Loucy (cell line): ENCODE measurements at regions not wholly inside any gene's neighbourhood (a gene's known extent, or its start where the extent isn't known, plus 50 kb on each side); places are given as distances from the start of the nearest gene placed in this dataset.

Experiments used
- H2AFZ ChIP-seq: fragments of 200-600 bp; sonication (generic); 2 replicates; pipeline ENCODE4 v1.6.0; 2016; ENCODE audit warnings: antibody characterized with exemption, mild to moderate bottlenecking, low read length, moderate library complexity
- H3F3A ChIP-seq: fragments of 200-600 bp; 2 replicates; pipeline ENCODE4 v1.6.0; 2016; ENCODE audit warnings: antibody characterized with exemption, low read depth, mild to moderate bottlenecking
- H3K27me3 ChIP-seq: fragments of 200-600 bp; sonication (generic); 2 replicates; pipeline ENCODE4 v1.6.1; 2014; ENCODE audit warnings: low read length, mild to moderate bottlenecking; ENCODE audit not compliant: insufficient read depth, poor library complexity, severe bottlenecking
- H3K36me3 ChIP-seq: fragments of 200-600 bp; sonication (generic); 2 replicates; pipeline ENCODE4 v1.6.1; 2016; ENCODE audit warnings: low read length; ENCODE audit not compliant: insufficient read depth
- H3K4me1 ChIP-seq: fragments of 200-600 bp; sonication (generic); 2 replicates; pipeline ENCODE4 v1.5.1; 2014; ENCODE audit warnings: low read length, mild to moderate bottlenecking; ENCODE audit not compliant: insufficient read depth, poor library complexity, severe bottlenecking
- H3K4me2 ChIP-seq: fragments of 200-600 bp; sonication (generic); 2 replicates; pipeline ENCODE4 v1.6.0; 2014; ENCODE audit warnings: antibody characterized with exemption, low read length, low read depth, mild to moderate bottlenecking; ENCODE audit not compliant: poor library complexity, severe bottlenecking
- H3K4me3 ChIP-seq: fragments of 200-600 bp; sonication (generic); 2 replicates; pipeline ENCODE4 v1.5.1; 2014; ENCODE audit warnings: low read length, mild to moderate bottlenecking, mixed read lengths; ENCODE audit not compliant: poor library complexity, severe bottlenecking
- H3K79me2 ChIP-seq: fragments of 200-600 bp; sonication (generic); 2 replicates; pipeline ENCODE4 v1.6.1; 2014; ENCODE audit warnings: low read length; ENCODE audit not compliant: insufficient read depth
- H3K9ac ChIP-seq: fragments of 200-600 bp; sonication (generic); 2 replicates; pipeline ENCODE4 v1.6.0; 2014; ENCODE audit warnings: mild to moderate bottlenecking, low read depth, low read length, moderate library complexity; ENCODE audit not compliant: poor library complexity, severe bottlenecking
- H3K9me2 ChIP-seq: fragments of 200-600 bp; sonication (generic); replicated peaks from 2 replicates; pipeline ENCODE4 v1.6.1; 2016; ENCODE audit warnings: low read depth, low read length, mixed read lengths
- H3K9me3 ChIP-seq: fragments of 200-600 bp; sonication (generic); 2 replicates; pipeline ENCODE4 v1.6.1; 2014; ENCODE audit warnings: mild to moderate bottlenecking, antibody characterized with exemption, low read length, low read depth; ENCODE audit not compliant: insufficient read depth
- H4K20me1 ChIP-seq: fragments of 200-600 bp; sonication (generic); 2 replicates; pipeline ENCODE4 v1.6.0; 2014; ENCODE audit warnings: antibody characterized with exemption, low read length, mild to moderate bottlenecking; ENCODE audit not compliant: insufficient read depth, poor library complexity, severe bottlenecking
- EZH2phosphoT487 ChIP-seq: fragments of 200-600 bp; IDR thresholded peaks from 2 replicates; pipeline ENCODE4 v1.6.1; 2018; ENCODE audit warnings: antibody characterized with exemption, mild to moderate bottlenecking, moderate library complexity, borderline replicate concordance
- TF ChIP-seq, protein P1 (sequence below): fragments of 200-600 bp; sonication (generic); conservative IDR thresholded peaks from 2 replicates; pipeline ENCODE4 v1.5.1; 2014; ENCODE audit warnings: mild to moderate bottlenecking, antibody characterized with exemption, low read length

DNA sequence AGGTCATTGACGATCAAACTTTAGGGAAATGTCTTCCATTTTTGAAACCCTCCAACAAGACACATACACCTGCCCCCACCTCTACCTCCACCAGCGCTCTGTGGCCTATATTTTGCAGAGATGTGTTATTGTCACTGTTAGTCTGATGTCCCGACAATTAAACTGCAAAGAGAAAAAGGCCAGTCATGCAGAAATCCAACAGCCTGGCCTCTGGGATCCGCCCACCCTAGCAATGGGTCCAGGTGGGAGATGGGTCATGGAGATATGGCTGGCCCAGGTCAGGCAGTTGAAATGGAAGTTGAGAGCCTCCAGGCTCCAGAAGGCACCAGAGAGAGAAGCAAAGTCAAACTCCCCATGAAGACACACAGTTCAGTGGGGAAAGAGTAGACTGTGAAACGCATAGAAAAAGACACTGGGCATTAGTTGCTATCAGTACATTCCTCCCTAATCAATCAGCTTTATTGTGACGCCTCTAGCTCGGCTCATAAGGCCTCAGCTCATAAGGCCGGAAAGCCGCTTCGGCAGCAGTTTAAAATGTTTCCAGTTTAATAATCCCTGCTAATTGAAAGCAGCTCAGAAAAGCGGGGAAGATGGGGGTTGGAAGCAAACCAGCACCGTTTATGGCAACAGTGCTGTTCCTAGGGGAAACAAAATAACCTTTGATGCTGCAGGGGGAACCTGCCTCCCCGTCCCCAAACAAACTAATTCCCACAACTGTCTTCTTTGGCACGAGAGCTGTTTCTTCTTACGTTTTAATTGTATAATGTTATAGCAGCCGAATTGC lies 239.7 kb upstream of the ZNF507 start:
- Histone ChIP-seq H3K79me2 (no peaks in the 10 kb centered on the region), H4K20me1 (no peaks in the 10 kb centered on the region), H3K4me1 (no peaks in the 10 kb centered on the region), H3K9me2 (no peaks in the 10 kb centered on the region), H3K27me3 (no peaks in the 10 kb centered on the region), H3K36me3 (no peaks in the 10 kb centered on the region), H3K9ac (no peak overlapping the region), H2AFZ (no peak overlapping the region), H3F3A (no peaks in the 10 kb centered on the region), H3K4me2 (no peak overlapping the region), H3K4me3 (no peak overlapping the region), H3K9me3 (no peaks in the 10 kb centered on the region)
- TF ChIP-seq, protein P1, sequence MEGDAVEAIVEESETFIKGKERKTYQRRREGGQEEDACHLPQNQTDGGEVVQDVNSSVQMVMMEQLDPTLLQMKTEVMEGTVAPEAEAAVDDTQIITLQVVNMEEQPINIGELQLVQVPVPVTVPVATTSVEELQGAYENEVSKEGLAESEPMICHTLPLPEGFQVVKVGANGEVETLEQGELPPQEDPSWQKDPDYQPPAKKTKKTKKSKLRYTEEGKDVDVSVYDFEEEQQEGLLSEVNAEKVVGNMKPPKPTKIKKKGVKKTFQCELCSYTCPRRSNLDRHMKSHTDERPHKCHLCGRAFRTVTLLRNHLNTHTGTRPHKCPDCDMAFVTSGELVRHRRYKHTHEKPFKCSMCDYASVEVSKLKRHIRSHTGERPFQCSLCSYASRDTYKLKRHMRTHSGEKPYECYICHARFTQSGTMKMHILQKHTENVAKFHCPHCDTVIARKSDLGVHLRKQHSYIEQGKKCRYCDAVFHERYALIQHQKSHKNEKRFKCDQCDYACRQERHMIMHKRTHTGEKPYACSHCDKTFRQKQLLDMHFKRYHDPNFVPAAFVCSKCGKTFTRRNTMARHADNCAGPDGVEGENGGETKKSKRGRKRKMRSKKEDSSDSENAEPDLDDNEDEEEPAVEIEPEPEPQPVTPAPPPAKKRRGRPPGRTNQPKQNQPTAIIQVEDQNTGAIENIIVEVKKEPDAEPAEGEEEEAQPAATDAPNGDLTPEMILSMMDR = no peak
- no peak for TF ChIP-seq EZH2phosphoT487

DNA sequence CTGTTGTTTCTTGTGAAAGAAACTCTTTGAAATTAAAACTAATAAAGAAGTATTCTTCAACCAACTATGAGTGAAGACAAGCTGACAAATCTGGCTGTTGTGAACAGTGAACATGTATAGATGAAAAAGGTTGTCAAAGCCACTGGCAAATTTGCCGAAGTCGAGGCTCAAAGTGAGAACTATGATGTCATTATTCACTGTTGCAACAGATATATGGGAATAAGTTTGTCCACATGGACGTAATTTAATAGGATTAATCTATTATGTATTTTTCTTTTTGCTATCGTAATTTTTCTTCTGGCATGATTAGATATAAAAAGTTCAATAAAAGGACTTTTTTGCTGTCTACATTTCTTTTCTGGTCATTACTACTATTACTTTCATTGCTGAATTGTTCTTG lies 223.2 kb upstream of the ZNF507 start:
- no peaks in the 10 kb centered on the region for H3K27me3 ChIP-seq
- H3K9me3 ChIP-seq = peaks cover 11% of the 10 kb centered on the region; the same call in 1 of the 2 replicates
- no peak overlapping the region for H3K4me2 ChIP-seq
- no peak overlapping the region for H3K9ac ChIP-seq
- no peaks in the 10 kb centered on the region for H3F3A ChIP-seq
- H4K20me1 ChIP-seq = no peaks in the 10 kb centered on the region
- no peaks in the 10 kb centered on the region for H3K36me3 ChIP-seq
- no peaks in the 10 kb centered on the region for H3K79me2 ChIP-seq
- no peak overlapping the region for H2AFZ ChIP-seq
- no peaks in the 10 kb centered on the region for H3K4me1 ChIP-seq
- H3K9me2 ChIP-seq = no peaks in the 10 kb centered on the region
- no peak for TF ChIP-seq EZH2phosphoT487
- TF ChIP-seq, protein P1 = no peak
- no peak overlapping the region for H3K4me3 ChIP-seq

DNA sequence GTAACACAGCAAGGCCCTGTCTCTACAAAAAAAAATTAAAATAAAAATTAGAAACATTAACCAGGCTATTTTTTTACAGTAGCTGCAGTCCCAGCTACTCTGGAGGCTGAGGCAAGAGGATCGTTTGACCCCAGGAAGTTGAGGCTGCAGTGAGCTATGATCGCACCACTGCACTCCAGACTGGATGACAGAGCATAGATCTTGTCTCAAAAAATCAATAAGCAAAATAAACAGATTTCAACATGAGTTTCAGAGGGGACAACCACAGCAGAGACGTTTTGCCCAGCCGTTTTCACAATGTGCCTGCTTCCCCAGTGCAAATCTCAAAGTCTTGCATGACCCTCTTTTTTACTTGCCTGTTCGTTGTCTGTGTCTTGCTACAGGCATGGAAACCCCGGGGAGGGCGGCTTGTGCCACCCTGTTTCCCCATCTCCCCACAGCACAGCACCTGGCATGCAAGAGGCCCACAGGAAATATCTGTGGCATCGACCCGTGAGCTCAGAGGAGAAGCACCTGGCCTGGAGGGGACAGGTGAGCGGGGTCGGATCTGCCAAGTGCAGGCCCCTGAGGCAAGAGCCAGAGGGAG lies 222.0 kb upstream of the ZNF507 start:
- Histone ChIP-seq H3K9ac (no peak overlapping the region), H3K4me2 (no peak overlapping the region), H3K79me2 (no peaks in the 10 kb centered on the region), H4K20me1 (no peaks in the 10 kb centered on the region), H3F3A (no peaks in the 10 kb centered on the region), H3K4me3 (no peak overlapping the region), H3K9me3 (peaks cover 11% of the 10 kb centered on the region; the same call in 1 of the 2 replicates), H2AFZ (no peak overlapping the region), H3K9me2 (no peaks in the 10 kb centered on the region), H3K36me3 (no peaks in the 10 kb centered on the region), H3K27me3 (no peaks in the 10 kb centered on the region), H3K4me1 (no peaks in the 10 kb centered on the region)
- TF ChIP-seq, protein P1 = no peak
- TF ChIP-seq EZH2phosphoT487 = no peak
